ENCODE measurements at regions not wholly inside any gene's neighbourhood (a gene's known extent, or its start where the extent isn't known, plus 50 kb on each side); places are given as distances from the start of the nearest gene placed in this dataset.

DNA sequence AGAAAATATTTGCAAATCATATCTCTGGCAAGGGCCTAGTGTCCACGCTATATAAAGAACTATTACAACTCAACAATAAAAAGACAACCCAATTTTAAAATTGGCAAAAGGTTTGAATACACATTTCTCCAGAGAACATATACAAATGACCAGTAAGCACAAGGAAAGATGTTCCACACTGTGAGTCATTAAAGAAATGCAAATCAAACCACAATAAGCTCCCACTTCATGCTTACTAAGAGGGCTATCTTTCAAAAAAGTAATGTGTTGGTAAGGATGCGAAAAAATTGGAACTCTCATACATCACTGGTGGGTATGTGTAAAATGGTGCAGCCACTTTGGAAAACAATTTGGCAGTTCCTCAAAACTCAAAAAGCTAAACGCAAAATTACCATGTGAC, 884.0 kb upstream of the INTU start (continued):
- no peak for TF ChIP-seq BRF2 (CRISPR knock-in tag; IDR thresholded peaks at IDR 0.05)

GRCh38 chr4:126750723-126751122, 882.0 kb upstream of the INTU start:
- CTCF ChIA-PET (ENCODE audit: low intra/inter-chr PET ratio, low total read pairs): no interaction called here

GRCh38 chr4:126752126-126752525, 880.6 kb upstream of the INTU start:
- Histone ChIP-seq H3K27ac (ENCODE audit: extremely low read length, insufficient read depth, low read length) (no peak overlapping the region), H3K9ac (ENCODE audit: insufficient read depth, low read depth, low read length) (no peak overlapping the region), H3K4me1 (ENCODE audit: insufficient read depth, low read length) (no peaks in the 10 kb centered on the region), H3K27me3 (ENCODE audit: control insufficient read depth in 1 of 2, insufficient read depth in 2 of 2, low read length in 2 of 2) (no peaks in the 10 kb centered on the region; a peak in 1 of 5 replicates), H2AFZ (ENCODE audit: low read length) (no peak overlapping the region), H3K36me3 (replicated peaks in 1 of 2; ENCODE audit: control insufficient read depth in 1 of 2, insufficient read depth in 2 of 2, low read length in 2 of 2) (no peaks in the 10 kb centered on the region), H3K4me3 (replicated peaks in 1 of 3; ENCODE audit: insufficient read depth in 1 of 3, low read depth in 2 of 3, low read length in 3 of 3) (no peak overlapping the region), H4K20me1 (ENCODE audit: insufficient read depth, low read length) (no peaks in the 10 kb centered on the region), H3K9me3 (ENCODE audit: low read length) (no peaks in the 10 kb centered on the region), H3K4me2 (ENCODE audit: low read depth, low read length) (no peak overlapping the region), H3K79me2 (ENCODE audit: insufficient read depth, low read length) (no peaks in the 10 kb centered on the region)
- intact Hi-C loops (cut with micrococcal nuclease; ENCODE audit: unreplicated experiment): no loop called here
- DNase-seq (ENCODE audit: low spot score) (no peak), FAIRE-seq (no peak), ATAC-seq (no peak)
- BruUV-seq (replicated peaks): no TSS peak
- in situ Hi-C loops (cut with HindIII; ENCODE audit: extremely low pct_ligation_motif_present, low pct_unique_long_range_greater_than_20kb): no loop called here
- 3% methylated on average over 4 of the region's 5 CpGs for WGBS (ENCODE audit: low lambda C conversion rate)
- ChIA-PET CTCF (ENCODE audit: low intra/inter-chr PET ratio, low total read pairs) (no interaction called here), POLR2A (no interaction called here)
- TF ChIP-seq CBX2 (IDR thresholded peaks at IDR 0.05; ENCODE audit: low read depth, low read length) (no peak), CBX2 (CRISPR knock-in tag; IDR thresholded peaks at IDR 0.05; ENCODE audit: low read depth) (no peak), ZNF570 (CRISPR knock-in tag; IDR thresholded peaks at IDR 0.05; ENCODE audit: borderline replicate concordance) (no peak), SYNCRIP (IDR thresholded peaks at IDR 0.05; ENCODE audit: insufficient read depth, low read depth, low read length) (no peak), ZNF569 (CRISPR knock-in tag; IDR thresholded peaks at IDR 0.05; ENCODE audit: borderline replicate concordance) (no peak)
- TF ChIP-seq, protein P1, sequence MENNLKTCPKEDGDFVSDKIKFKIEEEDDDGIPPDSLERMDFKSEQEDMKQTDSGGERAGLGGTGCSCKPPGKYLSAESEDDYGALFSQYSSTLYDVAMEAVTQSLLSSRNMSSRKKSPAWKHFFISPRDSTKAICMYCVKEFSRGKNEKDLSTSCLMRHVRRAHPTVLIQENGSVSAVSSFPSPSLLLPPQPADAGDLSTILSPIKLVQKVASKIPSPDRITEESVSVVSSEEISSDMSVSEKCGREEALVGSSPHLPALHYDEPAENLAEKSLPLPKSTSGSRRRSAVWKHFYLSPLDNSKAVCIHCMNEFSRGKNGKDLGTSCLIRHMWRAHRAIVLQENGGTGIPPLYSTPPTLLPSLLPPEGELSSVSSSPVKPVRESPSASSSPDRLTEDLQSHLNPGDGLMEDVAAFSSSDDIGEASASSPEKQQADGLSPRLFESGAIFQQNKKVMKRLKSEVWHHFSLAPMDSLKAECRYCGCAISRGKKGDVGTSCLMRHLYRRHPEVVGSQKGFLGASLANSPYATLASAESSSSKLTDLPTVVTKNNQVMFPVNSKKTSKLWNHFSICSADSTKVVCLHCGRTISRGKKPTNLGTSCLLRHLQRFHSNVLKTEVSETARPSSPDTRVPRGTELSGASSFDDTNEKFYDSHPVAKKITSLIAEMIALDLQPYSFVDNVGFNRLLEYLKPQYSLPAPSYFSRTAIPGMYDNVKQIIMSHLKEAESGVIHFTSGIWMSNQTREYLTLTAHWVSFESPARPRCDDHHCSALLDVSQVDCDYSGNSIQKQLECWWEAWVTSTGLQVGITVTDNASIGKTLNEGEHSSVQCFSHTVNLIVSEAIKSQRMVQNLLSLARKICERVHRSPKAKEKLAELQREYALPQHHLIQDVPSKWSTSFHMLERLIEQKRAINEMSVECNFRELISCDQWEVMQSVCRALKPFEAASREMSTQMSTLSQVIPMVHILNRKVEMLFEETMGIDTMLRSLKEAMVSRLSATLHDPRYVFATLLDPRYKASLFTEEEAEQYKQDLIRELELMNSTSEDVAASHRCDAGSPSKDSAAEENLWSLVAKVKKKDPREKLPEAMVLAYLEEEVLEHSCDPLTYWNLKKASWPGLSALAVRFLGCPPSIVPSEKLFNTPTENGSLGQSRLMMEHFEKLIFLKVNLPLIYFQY (CRISPR knock-in tag; IDR thresholded peaks at IDR 0.05; ENCODE audit: borderline replicate concordance): no peak

More at GRCh38 chr4:126750723-126751122, 882.0 kb upstream of the INTU start:
- ATAC-seq: no peak
- no peak for FAIRE-seq
- no peaks in the 10 kb centered on the region for H4K20me1 ChIP-seq (ENCODE audit: insufficient read depth, low read length)
- no peak overlapping the region for H2AFZ ChIP-seq (ENCODE audit: low read length)
- intact Hi-C loops (cut with micrococcal nuclease; ENCODE audit: unreplicated experiment): no loop called here
- no peak overlapping the region for H3K4me3 ChIP-seq (replicated peaks in 1 of 3; ENCODE audit: insufficient read depth in 1 of 3, low read depth in 2 of 3, low read length in 3 of 3)
- no peaks in the 10 kb centered on the region for H3K79me2 ChIP-seq (ENCODE audit: insufficient read depth, low read length)
- no peak for TF ChIP-seq SMAD1 (CRISPR knock-in tag; IDR thresholded peaks at IDR 0.05; ENCODE audit: borderline replicate concordance, low read depth)
- no peak for TF ChIP-seq MIER3 (CRISPR knock-in tag; IDR thresholded peaks at IDR 0.05; ENCODE audit: borderline replicate concordance)
- TF ChIP-seq NFKB2 (CRISPR knock-in tag; IDR thresholded peaks at IDR 0.05; ENCODE audit: borderline replicate concordance): no peak
- TF ChIP-seq SMAD9 (CRISPR knock-in tag; IDR thresholded peaks at IDR 0.05): no peak
- no peak for TF ChIP-seq ZBTB21 (CRISPR knock-in tag; IDR thresholded peaks at IDR 0.05)
- no peak for TF ChIP-seq ZC3H13 (CRISPR knock-in tag; IDR thresholded peaks at IDR 0.05)
- BruUV-seq (replicated peaks): no TSS peak
- no peaks in the 10 kb centered on the region; a peak in 1 of 5 replicates for H3K27me3 ChIP-seq (ENCODE audit: control insufficient read depth in 1 of 2, insufficient read depth in 2 of 2, low read length in 2 of 2)
- 0% methylated on average over 2 of the region's 2 CpGs for WGBS (ENCODE audit: low lambda C conversion rate)
- in situ Hi-C loops (cut with HindIII; ENCODE audit: extremely low pct_ligation_motif_present, low pct_unique_long_range_greater_than_20kb): no loop called here
- DNase-seq (ENCODE audit: low spot score): no peak
- no peaks in the 10 kb centered on the region for H3K9me3 ChIP-seq (ENCODE audit: low read length)
- POLR2A ChIA-PET: no interaction called here
- H3K36me3 ChIP-seq (replicated peaks in 1 of 2; ENCODE audit: control insufficient read depth in 1 of 2, insufficient read depth in 2 of 2, low read length in 2 of 2): no peaks in the 10 kb centered on the region
- H3K4me2 ChIP-seq (ENCODE audit: low read depth, low read length): no peak overlapping the region
- no peak overlapping the region for H3K27ac ChIP-seq (ENCODE audit: extremely low read length, insufficient read depth, low read length)
- no peak overlapping the region for H3K9ac ChIP-seq (ENCODE audit: insufficient read depth, low read depth, low read length)
- no peaks in the 10 kb centered on the region for H3K4me1 ChIP-seq (ENCODE audit: insufficient read depth, low read length)
